Lower lobe of right lung (tissue), 2 donors: ENCODE measurements at regions not wholly inside any gene's neighbourhood (a gene's known extent, or its start where the extent isn't known, plus 50 kb on each side); places are given as distances from the start of the nearest gene placed in this dataset.

ENCODE experiments used
- ATAC-seq, 2 donors: fragments of 200-7000 bp; cut with Tn5 transposase; one replicate each; pipeline ENCODE4 v1.9.1; 2020 to 2022; ENCODE audit warnings: mild to moderate bottlenecking in 2 of 2, moderate library complexity in 2 of 2
- DNase-seq: peaks from one replicate; pipeline ENCODE4 v3.0.0-alpha.2; 2020
- H3K27ac ChIP-seq: fragments of 200-600 bp; one replicate; pipeline ENCODE4 v1.8.0; 2022
- H3K27me3 ChIP-seq: fragments of 200-600 bp; one replicate; pipeline ENCODE4 v1.8.0; 2022; ENCODE audit warnings: low read depth
- H3K36me3 ChIP-seq: fragments of 200-600 bp; one replicate; pipeline ENCODE4 v1.8.0; 2022; ENCODE audit warnings: mild to moderate bottlenecking
- H3K4me1 ChIP-seq: fragments of 200-600 bp; one replicate; pipeline ENCODE4 v1.8.0; 2022
- H3K4me3 ChIP-seq: fragments of 200-600 bp; one replicate; pipeline ENCODE4 v1.8.0; 2022; ENCODE audit warnings: mild to moderate bottlenecking
- H3K9me3 ChIP-seq: fragments of 200-600 bp; one replicate; pipeline ENCODE4 v1.8.0; 2022
- intact Hi-C: fragments of 100-400 bp; cut with DNase I; formaldehyde crosslinking; loops from one replicate; pipeline ENCODE4 v1.11.0; 2022
- TF ChIP-seq, protein P1 (sequence below): fragments of 200-600 bp; IDR thresholded peaks from one replicate; pipeline ENCODE4 v1.8.0; 2022; ENCODE audit warnings: antibody characterized with exemption, mild to moderate bottlenecking
- donor health status: DM: no; HTN: yes; CAD: no; lungs with severe emphysema.

DNA sequence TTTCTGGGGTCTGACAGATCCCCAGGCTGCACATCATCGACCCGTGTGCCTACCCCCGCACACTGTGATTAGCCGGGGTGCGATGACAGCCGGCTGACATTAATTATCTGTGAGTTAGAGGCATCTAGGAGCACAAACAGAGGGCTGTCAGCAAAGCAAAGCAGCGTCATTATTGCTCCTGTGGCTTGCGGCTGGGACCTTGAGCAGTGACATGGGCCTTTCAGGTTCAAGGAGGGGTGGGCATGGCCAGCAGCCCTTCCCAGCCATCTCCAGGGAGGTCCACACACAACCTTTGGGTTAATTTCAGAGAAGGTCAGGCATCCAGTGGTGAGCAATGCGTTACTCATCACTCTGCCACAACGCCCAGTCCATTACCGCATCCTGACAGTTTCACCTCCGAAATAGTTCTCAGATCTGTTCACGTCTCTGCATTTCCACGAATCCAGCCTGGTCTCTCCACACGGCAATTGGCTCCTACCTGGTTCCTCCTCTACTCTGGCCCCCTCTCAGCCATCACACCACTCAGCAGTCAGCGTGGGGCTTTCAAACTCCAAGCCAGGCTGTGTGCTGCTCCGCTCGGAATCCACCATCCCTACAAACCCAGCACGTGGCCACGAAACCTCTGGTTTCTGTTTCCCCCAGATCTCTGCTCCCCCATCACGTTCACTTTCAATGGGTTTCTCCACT is 249.7 kb upstream of the C16orf82 start:
- H3K4me1 ChIP-seq, result no peaks in the 10 kb centered on the region
- no peak overlapping the region for H3K4me3 ChIP-seq
- no peaks in the 10 kb centered on the region for H3K36me3 ChIP-seq
- DNase-seq, result no peak
- ATAC-seq, result no peak
- intact Hi-C loops, result no loop called here
- no peaks in the 10 kb centered on the region for H3K9me3 ChIP-seq
- H3K27ac ChIP-seq, result no peak overlapping the region
- peaks cover 4% of the 10 kb centered on the region for H3K27me3 ChIP-seq
- TF ChIP-seq, protein P1, sequence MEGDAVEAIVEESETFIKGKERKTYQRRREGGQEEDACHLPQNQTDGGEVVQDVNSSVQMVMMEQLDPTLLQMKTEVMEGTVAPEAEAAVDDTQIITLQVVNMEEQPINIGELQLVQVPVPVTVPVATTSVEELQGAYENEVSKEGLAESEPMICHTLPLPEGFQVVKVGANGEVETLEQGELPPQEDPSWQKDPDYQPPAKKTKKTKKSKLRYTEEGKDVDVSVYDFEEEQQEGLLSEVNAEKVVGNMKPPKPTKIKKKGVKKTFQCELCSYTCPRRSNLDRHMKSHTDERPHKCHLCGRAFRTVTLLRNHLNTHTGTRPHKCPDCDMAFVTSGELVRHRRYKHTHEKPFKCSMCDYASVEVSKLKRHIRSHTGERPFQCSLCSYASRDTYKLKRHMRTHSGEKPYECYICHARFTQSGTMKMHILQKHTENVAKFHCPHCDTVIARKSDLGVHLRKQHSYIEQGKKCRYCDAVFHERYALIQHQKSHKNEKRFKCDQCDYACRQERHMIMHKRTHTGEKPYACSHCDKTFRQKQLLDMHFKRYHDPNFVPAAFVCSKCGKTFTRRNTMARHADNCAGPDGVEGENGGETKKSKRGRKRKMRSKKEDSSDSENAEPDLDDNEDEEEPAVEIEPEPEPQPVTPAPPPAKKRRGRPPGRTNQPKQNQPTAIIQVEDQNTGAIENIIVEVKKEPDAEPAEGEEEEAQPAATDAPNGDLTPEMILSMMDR, result no peak

DNA sequence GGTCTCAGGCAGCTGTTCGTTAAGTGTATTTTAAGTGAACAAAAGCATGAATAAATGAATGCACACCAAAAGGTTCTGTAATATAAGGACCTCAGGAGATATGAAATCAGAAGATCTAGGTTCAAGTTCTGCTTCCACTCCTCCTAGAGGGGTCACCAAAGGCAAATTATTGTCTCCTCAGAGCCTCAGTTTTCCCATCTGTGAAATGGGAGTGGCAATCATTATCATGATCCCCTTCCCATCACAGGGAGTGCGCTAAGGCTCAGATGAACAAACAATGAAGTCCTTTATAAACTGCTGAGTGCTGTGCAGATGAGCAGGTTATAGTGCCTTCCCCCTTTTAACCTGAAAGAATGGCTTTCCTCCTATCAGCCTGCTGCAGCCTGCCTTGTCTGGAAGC is 248.3 kb upstream of the C16orf82 start:
- H3K36me3 ChIP-seq, result no peaks in the 10 kb centered on the region
- TF ChIP-seq, protein P1, result no peak
- no peaks in the 10 kb centered on the region for H3K9me3 ChIP-seq
- H3K27ac ChIP-seq, result no peak overlapping the region
- no peaks in the 10 kb centered on the region for H3K4me1 ChIP-seq
- intact Hi-C loops, result no loop called here
- no peak for DNase-seq
- ATAC-seq, result no peak
- peaks cover 4% of the 10 kb centered on the region for H3K27me3 ChIP-seq
- H3K4me3 ChIP-seq, result no peak overlapping the region

DNA sequence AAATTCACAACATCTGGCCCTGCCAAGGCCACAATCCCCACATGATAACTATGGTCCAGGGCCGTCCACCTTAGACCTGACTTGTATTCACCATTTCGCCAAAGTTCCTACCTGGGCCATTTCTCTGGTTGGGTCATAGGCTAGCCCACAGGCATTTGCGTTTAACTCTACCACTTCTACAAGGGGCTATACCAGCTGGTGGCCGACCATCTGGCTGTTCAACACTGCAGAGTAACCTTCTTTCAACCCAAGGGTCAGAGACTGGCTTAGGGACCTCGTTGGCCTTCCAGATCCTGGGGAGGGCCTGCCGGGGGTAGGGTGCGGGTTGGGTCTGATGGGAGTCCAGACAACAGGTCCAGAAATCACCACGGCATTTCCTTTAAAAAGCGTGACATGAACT is 242.3 kb upstream of the C16orf82 start:
- no peak overlapping the region for H3K27ac ChIP-seq
- ATAC-seq (no peak), DNase-seq (no peak)
- TF ChIP-seq, protein P1, result no peak
- no peaks in the 10 kb centered on the region for H3K36me3 ChIP-seq
- intact Hi-C loops, result no loop called here
- H3K4me3 ChIP-seq, result no peak overlapping the region
- H3K27me3 ChIP-seq, result peaks cover 4% of the 10 kb centered on the region
- H3K9me3 ChIP-seq, result no peaks in the 10 kb centered on the region
- no peaks in the 10 kb centered on the region for H3K4me1 ChIP-seq

DNA sequence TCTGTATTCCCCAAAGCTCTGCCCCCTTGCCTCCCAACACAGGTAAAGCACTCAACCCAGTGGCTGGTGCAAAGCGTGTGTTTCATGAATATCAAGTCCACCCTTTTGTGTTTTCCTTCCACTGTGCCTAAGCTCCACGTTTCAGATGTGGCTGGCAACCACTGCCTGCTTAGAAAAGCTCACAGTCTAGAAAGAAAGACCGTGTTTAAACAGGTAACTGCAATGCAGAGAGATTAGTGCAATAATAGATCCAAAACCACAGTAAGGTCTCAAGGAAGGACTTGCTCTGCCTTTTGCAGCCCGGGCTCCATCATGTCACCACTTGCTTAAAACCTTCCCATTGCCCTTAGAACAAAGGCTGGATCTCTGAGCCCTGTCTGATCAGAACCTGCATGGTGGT is 240.2 kb upstream of the C16orf82 start:
- Histone ChIP-seq H3K4me1 (no peaks in the 10 kb centered on the region), H3K4me3 (no peak overlapping the region), H3K27me3 (no peaks in the 10 kb centered on the region), H3K27ac (no peak overlapping the region), H3K9me3 (no peaks in the 10 kb centered on the region), H3K36me3 (no peaks in the 10 kb centered on the region)
- ATAC-seq, result no peak
- TF ChIP-seq, protein P1, result no peak
- no peak for DNase-seq
- intact Hi-C loops, result no loop called here

DNA sequence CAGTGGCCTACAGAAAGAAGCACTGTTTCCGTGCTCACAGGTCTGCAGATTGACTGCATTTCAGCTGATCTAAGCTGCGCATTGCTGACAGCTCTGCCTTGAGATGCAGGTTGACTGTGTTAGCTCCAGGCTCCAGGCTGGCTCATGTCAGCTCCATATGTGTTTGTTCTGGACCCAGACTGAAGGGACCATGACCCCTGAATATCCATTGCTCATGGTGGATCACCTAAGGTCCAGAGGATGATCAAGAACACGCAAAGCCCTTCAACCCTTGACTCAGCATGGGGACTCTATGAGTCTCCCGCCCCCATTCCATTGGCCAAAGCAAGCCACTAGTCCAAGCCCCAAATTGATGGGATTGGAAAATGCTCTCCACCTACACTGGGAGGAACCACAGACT is 239.3 kb upstream of the C16orf82 start:
- H3K27me3 ChIP-seq, result no peaks in the 10 kb centered on the region
- no peak overlapping the region for H3K4me3 ChIP-seq
- H3K27ac ChIP-seq, result no peak overlapping the region
- no peaks in the 10 kb centered on the region for H3K9me3 ChIP-seq
- TF ChIP-seq, protein P1, result no peak
- ATAC-seq (no peak), DNase-seq (no peak)
- no peaks in the 10 kb centered on the region for H3K4me1 ChIP-seq
- intact Hi-C loops, result no loop called here
- H3K36me3 ChIP-seq, result no peaks in the 10 kb centered on the region
